B cell (primary cell): ENCODE measurements at regions not wholly inside any gene's neighbourhood (a gene's known extent, or its start where the extent isn't known, plus 50 kb on each side); places are given as distances from the start of the nearest gene placed in this dataset.

Experiments used
- ATAC-seq: fragments of 200-7000 bp; cut with Tn5 transposase; one replicate; pipeline ENCODE4 v1.10.0; 2021; ENCODE audit warnings: low read depth, mild to moderate bottlenecking, moderate number of reproducible peaks, moderate library complexity
- CTCF ChIA-PET: fragments of 350-600 bp; sonication (Branson Sonifier 250); formaldehyde crosslinking; loops from one replicate; lab custom pipeline; 2021; ENCODE audit warnings: antibody characterized with exemption, inconsistent platforms; lab: Charles Lee
- POLR2A ChIA-PET: fragments of 350-600 bp; sonication (Branson Sonifier 250); formaldehyde crosslinking; loops from one replicate; lab custom pipeline; 2021; ENCODE audit warnings: antibody characterized with exemption; lab: Charles Lee
- DNase-seq: peaks from one replicate; pipeline ENCODE4 v3.0.0; 2013
- H2AFZ ChIP-seq: 2 replicates; pipeline ENCODE4 v1.6.1; 2012; ENCODE audit warnings: mild to moderate bottlenecking, low read depth, low read length; ENCODE audit not compliant: insufficient read depth, poor library complexity, severe bottlenecking
- H3K27ac ChIP-seq, 2 donors: 1 replicate in 1 of 2; 2 replicates in 1 of 2; pipeline ENCODE4 v1.5.1; 2012 to 2013; ENCODE audit warnings: low read length in 2 of 2, mild to moderate bottlenecking in 2 of 2, moderate library complexity in 1 of 2
- H3K27me3 ChIP-seq, 4 experiments: fragments of 200-600 bp in 1 of 4; sonication (generic) in 1 of 4; replicated peaks in 1 of 4; 1 replicate in 2 of 4; 2 replicates in 2 of 4; pipeline versions ENCODE4 v1.6.1 to v1.7.0; 2013 to 2016; ENCODE audit warnings: low read length in 3 of 4, mild to moderate bottlenecking in 2 of 4, mixed read lengths in 1 of 4, moderate library complexity in 1 of 4; ENCODE audit not compliant: insufficient read depth in 4 of 4, control insufficient read depth in 3 of 4; ENCODE audit errors: control extremely low read depth in 1 of 4
- H3K36me3 ChIP-seq, 2 experiments: replicated peaks in 1 of 2; 1 replicate in 1 of 2; 2 replicates in 1 of 2; pipeline versions ENCODE4 v1.6.1 to v1.7.1; 2013; ENCODE audit warnings: low read length in 1 of 2; ENCODE audit not compliant: insufficient read depth in 2 of 2, control insufficient read depth in 1 of 2; ENCODE audit errors: control extremely low read depth in 1 of 2, extremely low read depth in 1 of 2
- H3K4me1 ChIP-seq, 2 donors: fragments of 200-600 bp in 1 of 2; sonication (generic) in 1 of 2; 1 replicate in 1 of 2; 2 replicates in 1 of 2; pipeline versions ENCODE4 v1.5.1 to v1.6.1; 2013 to 2017; ENCODE audit warnings: low read length in 2 of 2; ENCODE audit not compliant: control insufficient read depth in 2 of 2, insufficient read depth in 2 of 2
- H3K4me2 ChIP-seq: replicated peaks from 2 replicates; pipeline ENCODE3; 2012; ENCODE audit warnings: mild to moderate bottlenecking, low read depth, low read length; ENCODE audit not compliant: poor library complexity, severe bottlenecking
- H3K4me3 ChIP-seq, 5 experiments: fragments of 200-600 bp in 1 of 5; sonication (generic) in 1 of 5; 1 replicate in 3 of 5; 2 replicates in 2 of 5; pipeline versions ENCODE4 v1.5.1 to v1.7.0; 2011 to 2016; ENCODE audit warnings: low read length in 4 of 5, mild to moderate bottlenecking in 4 of 5, low read depth in 2 of 5, control low read depth in 1 of 5, moderate library complexity in 1 of 5; ENCODE audit not compliant: insufficient read depth in 1 of 5; ENCODE audit errors: control extremely low read depth in 1 of 5, extremely low read depth in 1 of 5
- H3K79me2 ChIP-seq: fragments of 200-600 bp; sonication (generic); one replicate; pipeline ENCODE4 v1.6.0; 2016; ENCODE audit warnings: low read length; ENCODE audit not compliant: control insufficient read depth, insufficient read depth
- H3K9ac ChIP-seq: fragments of 200-600 bp; sonication (generic); 2 replicates; pipeline ENCODE4 v1.6.1; 2017; ENCODE audit warnings: mild to moderate bottlenecking, low read length, moderate library complexity
- H3K9me3 ChIP-seq, 3 donors: one replicate each; pipeline versions ENCODE4 v1.6.1 to v1.7.1; 2013; ENCODE audit warnings: low read length in 2 of 3; ENCODE audit not compliant: control insufficient read depth in 2 of 3, insufficient read depth in 1 of 3; ENCODE audit errors: control extremely low read depth in 1 of 3
- H4K20me1 ChIP-seq: 2 replicates; pipeline ENCODE4 v1.6.0; 2012; ENCODE audit warnings: mild to moderate bottlenecking, low read length; ENCODE audit not compliant: insufficient read depth, control insufficient read depth, poor library complexity, severe bottlenecking
- H3K27ac Mint-ChIP-seq: one replicate; pipeline ENCODE4 v1.8.0; 2021; ENCODE audit warnings: mixed read lengths
- H3K27me3 Mint-ChIP-seq: one replicate; pipeline ENCODE4 v1.8.0; 2021; ENCODE audit warnings: mixed read lengths
- H3K4me1 Mint-ChIP-seq: one replicate; pipeline ENCODE4 v1.8.0; 2021; ENCODE audit warnings: mixed read lengths
- H3K4me3 Mint-ChIP-seq: one replicate; pipeline ENCODE4 v1.8.0; 2021; ENCODE audit warnings: mixed read lengths
- H3K9me3 Mint-ChIP-seq: one replicate; pipeline ENCODE4 v1.8.0; 2022; ENCODE audit warnings: mixed read lengths; ENCODE audit not compliant: insufficient read depth
- EZH2 ChIP-seq: IDR thresholded peaks from 2 replicates; pipeline ENCODE4 v1.6.1; 2012; ENCODE audit warnings: borderline replicate concordance, low read depth, mild to moderate bottlenecking, moderate library complexity, low read length; ENCODE audit not compliant: insufficient read depth, poor library complexity, severe bottlenecking
- WGBS: methylation state at CpG from one replicate; pipeline ENCODE4 v1.1.5; 2013; ENCODE audit warnings: missing lambda C conversion rate; ENCODE audit not compliant: insufficient coverage; 5-methylcytosine and 5-hydroxymethylcytosine counted together
- intact Hi-C: fragments of 100-400 bp; cut with micrococcal nuclease; formaldehyde crosslinking; loops from one replicate; pipeline ENCODE4 v1.10.0; 2022
- TF ChIP-seq, protein P1 (sequence below): fragments of 200-600 bp; IDR thresholded peaks from one replicate; pipeline ENCODE4 v1.8.0; 2022; ENCODE audit warnings: antibody characterized with exemption, mild to moderate bottlenecking

GRCh38 chr7:35889001-35889400, 88.1 kb downstream of the SEPTIN7 start:
- no peak overlapping the region for H2AFZ ChIP-seq
- no peak overlapping the region for H3K27ac ChIP-seq
- ATAC-seq (no peak), DNase-seq (no peak)
- TF ChIP-seq, protein P1, sequence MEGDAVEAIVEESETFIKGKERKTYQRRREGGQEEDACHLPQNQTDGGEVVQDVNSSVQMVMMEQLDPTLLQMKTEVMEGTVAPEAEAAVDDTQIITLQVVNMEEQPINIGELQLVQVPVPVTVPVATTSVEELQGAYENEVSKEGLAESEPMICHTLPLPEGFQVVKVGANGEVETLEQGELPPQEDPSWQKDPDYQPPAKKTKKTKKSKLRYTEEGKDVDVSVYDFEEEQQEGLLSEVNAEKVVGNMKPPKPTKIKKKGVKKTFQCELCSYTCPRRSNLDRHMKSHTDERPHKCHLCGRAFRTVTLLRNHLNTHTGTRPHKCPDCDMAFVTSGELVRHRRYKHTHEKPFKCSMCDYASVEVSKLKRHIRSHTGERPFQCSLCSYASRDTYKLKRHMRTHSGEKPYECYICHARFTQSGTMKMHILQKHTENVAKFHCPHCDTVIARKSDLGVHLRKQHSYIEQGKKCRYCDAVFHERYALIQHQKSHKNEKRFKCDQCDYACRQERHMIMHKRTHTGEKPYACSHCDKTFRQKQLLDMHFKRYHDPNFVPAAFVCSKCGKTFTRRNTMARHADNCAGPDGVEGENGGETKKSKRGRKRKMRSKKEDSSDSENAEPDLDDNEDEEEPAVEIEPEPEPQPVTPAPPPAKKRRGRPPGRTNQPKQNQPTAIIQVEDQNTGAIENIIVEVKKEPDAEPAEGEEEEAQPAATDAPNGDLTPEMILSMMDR, result no peak
- ChIA-PET CTCF (interaction anchor here (0.7 to 2.1 kb wide), 2 partner anchors 108 to 179 kb away, joined by 3 to 6 read pairs; no protein-coding TSS in a partner anchor), POLR2A (no interaction called here)
- WGBS, result 94% methylated on average over 4 of the region's 4 CpGs
- H3K4me1 ChIP-seq, result no peaks in the 10 kb centered on the region
- H3K27me3 Mint-ChIP-seq, result no peaks in the 10 kb centered on the region
- no peaks in the 10 kb centered on the region for H3K9me3 ChIP-seq
- intact Hi-C loops, result loop anchor here (5.0 kb wide), 1 partner anchor 37 kb away; no protein-coding TSS in a partner anchor
- peaks cover 12% of the 10 kb centered on the region for H3K4me1 Mint-ChIP-seq
- no peaks in the 10 kb centered on the region for H3K27me3 ChIP-seq
- H3K4me2 ChIP-seq, result no peak overlapping the region
- H4K20me1 ChIP-seq, result no peaks in the 10 kb centered on the region
- H3K4me3 ChIP-seq, result no peak overlapping the region
- no peak overlapping the region for H3K4me3 Mint-ChIP-seq
- no peaks in the 10 kb centered on the region for H3K9me3 Mint-ChIP-seq
- H3K27ac Mint-ChIP-seq, result no peak overlapping the region
- no peak overlapping the region for H3K9ac ChIP-seq
- no peaks in the 10 kb centered on the region for H3K79me2 ChIP-seq
- H3K36me3 ChIP-seq, result peaks cover 8 to 60% of the 10 kb centered on the region in 2 experiments

- no peak overlapping the region for H3K4me3 ChIP-seq
- intact Hi-C loops, result loop anchor here (5.0 kb wide), 2 partner anchors 38 to 58 kb away; no protein-coding TSS in a partner anchor
- CTCF ChIA-PET, result interaction anchor here (1.4 to 2.1 kb wide), 2 partner anchors 168 to 180 kb away, joined by 3 to 6 read pairs; no protein-coding TSS in a partner anchor
Observed at GRCh38 chr7:35889870-35890269, 89.0 kb downstream of the SEPTIN7 start.

More at GRCh38 chr7:35889870-35890269, 89.0 kb downstream of the SEPTIN7 start:
- Mint-ChIP-seq H3K4me3 (no peak overlapping the region), H3K9me3 (no peaks in the 10 kb centered on the region), H3K27ac (no peak overlapping the region), H3K4me1 (peaks cover 12% of the 10 kb centered on the region), H3K27me3 (no peaks in the 10 kb centered on the region)
- POLR2A ChIA-PET, result no interaction called here
- H3K9me3 ChIP-seq, result no peaks in the 10 kb centered on the region
- TF ChIP-seq EZH2, result no peak
- TF ChIP-seq, protein P1, result no peak
- H2AFZ ChIP-seq, result no peak overlapping the region
- H3K79me2 ChIP-seq, result no peaks in the 10 kb centered on the region
- no CpG with 5 or more reads among the region's 2 CpGs for WGBS
- ATAC-seq (no peak), DNase-seq (no peak)
- no peaks in the 10 kb centered on the region for H3K27me3 ChIP-seq
- H3K27ac ChIP-seq, result no peak overlapping the region
- H3K4me2 ChIP-seq, result no peak overlapping the region
- no peaks in the 10 kb centered on the region for H3K4me1 ChIP-seq
- H3K36me3 ChIP-seq, result peaks cover 10 to 52% of the 10 kb centered on the region in 2 experiments
- no peak overlapping the region for H3K9ac ChIP-seq
- no peaks in the 10 kb centered on the region for H4K20me1 ChIP-seq
